LNCaP clone FGC (cell line): ENCODE measurements at regions not wholly inside any gene's neighbourhood (a gene's known extent, or its start where the extent isn't known, plus 50 kb on each side); places are given as distances from the start of the nearest gene placed in this dataset.

Experiments used
- DNase-seq: peaks from one replicate; pipeline ENCODE4 v3.0.0-alpha.2; 2011; ENCODE audit warnings: low read depth
- H3K4me3 ChIP-seq: 2 replicates; pipeline ENCODE4 v1.5.1; 2011; ENCODE audit warnings: mild to moderate bottlenecking, low read depth, low read length, control low read depth
- TF ChIP-seq, protein P1 (sequence below): IDR thresholded peaks from 2 replicates; pipeline ENCODE4 v1.5.1; 2012; ENCODE audit warnings: mild to moderate bottlenecking; ENCODE audit not compliant: control insufficient read depth, insufficient read depth; ENCODE audit errors: extremely low read depth

DNA sequence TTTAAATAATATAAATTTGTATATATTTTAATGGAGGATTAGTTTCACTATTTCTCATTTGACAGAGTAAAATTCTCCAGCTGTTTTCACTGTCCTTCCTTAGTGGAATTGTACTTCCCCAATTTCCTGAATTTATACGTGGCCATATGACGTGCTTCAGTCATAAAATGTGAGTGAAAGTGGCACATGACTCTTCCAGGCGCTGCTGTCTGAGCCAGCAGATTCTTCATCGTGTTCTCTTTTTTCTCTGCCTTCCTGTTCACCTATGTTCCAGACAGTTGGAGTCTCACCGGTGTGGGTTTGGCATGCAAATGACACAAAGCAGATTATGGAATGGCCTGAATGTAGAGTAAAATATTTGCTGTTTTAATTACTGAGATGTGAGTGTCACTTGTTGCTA is 684.1 kb downstream of the SEMA5A start:
- DNase-seq: no peak
- H3K4me3 ChIP-seq: no peak overlapping the region
- TF ChIP-seq, protein P1, sequence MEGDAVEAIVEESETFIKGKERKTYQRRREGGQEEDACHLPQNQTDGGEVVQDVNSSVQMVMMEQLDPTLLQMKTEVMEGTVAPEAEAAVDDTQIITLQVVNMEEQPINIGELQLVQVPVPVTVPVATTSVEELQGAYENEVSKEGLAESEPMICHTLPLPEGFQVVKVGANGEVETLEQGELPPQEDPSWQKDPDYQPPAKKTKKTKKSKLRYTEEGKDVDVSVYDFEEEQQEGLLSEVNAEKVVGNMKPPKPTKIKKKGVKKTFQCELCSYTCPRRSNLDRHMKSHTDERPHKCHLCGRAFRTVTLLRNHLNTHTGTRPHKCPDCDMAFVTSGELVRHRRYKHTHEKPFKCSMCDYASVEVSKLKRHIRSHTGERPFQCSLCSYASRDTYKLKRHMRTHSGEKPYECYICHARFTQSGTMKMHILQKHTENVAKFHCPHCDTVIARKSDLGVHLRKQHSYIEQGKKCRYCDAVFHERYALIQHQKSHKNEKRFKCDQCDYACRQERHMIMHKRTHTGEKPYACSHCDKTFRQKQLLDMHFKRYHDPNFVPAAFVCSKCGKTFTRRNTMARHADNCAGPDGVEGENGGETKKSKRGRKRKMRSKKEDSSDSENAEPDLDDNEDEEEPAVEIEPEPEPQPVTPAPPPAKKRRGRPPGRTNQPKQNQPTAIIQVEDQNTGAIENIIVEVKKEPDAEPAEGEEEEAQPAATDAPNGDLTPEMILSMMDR: no peak

DNA sequence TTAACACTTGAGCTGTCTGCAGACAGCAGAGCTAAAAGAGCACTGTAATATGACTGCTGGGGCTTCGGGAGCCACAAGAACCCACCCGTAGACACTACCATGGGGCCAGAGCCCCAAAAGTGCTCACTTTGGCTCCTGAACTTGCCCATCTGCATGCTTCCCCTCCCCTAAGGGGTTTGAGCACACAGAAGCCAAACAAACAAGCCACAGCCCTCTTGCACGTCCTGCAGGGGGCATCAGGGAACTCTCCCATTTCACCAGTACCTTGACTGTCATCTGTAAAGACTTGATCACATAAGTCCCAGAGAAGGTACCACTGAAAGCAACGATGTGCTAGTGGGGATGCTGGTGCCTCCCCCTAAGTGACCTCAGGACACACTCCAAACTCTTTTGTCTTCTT is 681.8 kb downstream of the SEMA5A start:
- peak; percentile 7 for DNase-seq
- H3K4me3 ChIP-seq: no peak overlapping the region
- TF ChIP-seq, protein P1: peak; percentile 59

DNA sequence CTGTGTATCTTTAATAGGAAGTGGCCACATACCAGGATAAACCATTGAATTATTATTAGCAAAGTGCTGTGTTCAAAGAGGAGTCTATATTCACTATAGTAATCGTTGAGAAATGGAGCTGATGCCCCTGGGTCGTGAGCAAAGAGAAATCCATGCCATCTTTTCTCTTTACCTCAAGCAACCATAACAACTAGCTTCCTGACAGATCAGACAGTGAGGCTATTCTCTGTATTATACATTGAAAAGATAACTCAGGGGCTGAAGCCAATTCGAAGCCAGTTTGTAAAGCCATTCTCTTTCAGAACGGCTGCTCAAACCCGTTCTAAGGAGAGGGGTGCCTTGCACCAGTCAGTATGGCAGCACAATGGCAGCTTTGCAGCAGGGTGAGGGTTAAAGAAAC is 680.6 kb downstream of the SEMA5A start:
- DNase-seq: no peak
- no peak overlapping the region for H3K4me3 ChIP-seq
- TF ChIP-seq, protein P1: no peak

DNA sequence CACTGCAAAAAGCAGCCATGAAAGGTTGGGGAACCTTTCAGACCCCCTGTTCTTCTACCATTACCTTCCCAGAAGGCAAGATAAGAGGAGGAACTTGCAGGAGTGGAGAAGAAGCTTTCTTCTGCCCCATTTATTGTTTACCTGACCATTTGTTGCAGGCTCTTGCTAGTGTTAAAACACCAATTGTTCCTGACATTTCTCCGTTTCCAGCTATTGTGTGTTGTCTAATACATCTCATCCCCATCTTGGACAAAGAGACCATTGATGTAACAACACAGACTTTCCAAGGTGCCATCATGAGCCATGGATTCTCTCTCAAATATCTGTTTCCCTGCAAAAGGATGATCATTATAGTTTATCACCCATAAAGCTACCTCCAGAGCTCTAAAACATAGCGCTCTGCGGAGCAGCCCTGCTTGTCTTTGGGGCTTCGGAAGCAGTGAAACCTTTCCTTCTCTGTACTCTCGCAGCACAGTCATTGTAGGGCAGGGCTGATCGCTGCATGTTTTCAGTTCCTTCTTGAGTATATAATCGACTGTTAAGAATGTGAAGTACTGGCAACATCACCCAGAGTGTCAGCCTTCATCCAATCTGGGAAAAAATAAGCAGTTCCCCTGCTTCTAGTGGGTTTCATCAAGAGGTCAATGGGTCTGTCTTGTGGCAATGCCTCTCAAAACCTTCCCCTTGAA is 680.0 kb downstream of the SEMA5A start:
- no peak overlapping the region for H3K4me3 ChIP-seq
- TF ChIP-seq, protein P1: no peak
- no peak for DNase-seq

DNA sequence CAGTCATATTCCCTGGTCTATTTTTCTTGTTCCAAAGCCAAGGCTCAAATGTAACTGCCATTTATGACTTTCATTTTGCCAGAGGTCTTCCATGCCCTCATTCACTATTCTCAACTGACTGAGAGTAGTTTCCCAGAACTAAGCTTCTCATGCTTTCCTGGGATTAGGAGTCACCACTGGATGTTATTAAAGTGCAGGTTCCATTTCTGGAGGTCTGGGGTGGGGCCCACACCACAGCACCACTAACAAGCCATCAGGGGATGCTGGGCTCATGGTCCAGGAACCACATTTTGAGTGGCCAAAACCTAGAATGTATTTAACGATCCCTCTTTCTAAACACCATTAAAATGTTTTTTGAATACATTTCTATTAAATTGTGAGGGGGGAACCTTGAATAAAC is 677.6 kb downstream of the SEMA5A start:
- DNase-seq: no peak
- TF ChIP-seq, protein P1: no peak
- H3K4me3 ChIP-seq: no peak overlapping the region

DNA sequence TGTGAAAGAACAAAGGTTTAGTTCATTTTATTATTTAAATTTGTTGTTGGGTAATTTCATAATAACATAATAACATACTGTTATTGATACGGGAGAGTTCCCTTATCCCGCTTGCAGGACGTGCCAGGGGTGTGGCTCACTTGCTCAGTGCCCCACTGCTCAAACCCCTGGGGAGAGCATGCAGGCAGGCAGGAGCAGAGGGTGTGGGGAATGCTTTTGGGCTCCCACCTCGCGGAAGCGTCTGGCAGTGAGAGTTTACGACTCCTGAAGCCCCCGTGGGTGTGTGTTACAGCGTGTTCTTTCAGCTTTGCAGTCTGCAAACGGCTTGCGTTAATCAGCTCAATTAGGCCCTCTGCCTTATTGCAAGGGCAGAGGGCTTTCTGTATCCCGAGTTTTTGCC is 675.9 kb downstream of the SEMA5A start:
- DNase-seq: no peak
- TF ChIP-seq, protein P1: no peak
- H3K4me3 ChIP-seq: no peak overlapping the region

DNA sequence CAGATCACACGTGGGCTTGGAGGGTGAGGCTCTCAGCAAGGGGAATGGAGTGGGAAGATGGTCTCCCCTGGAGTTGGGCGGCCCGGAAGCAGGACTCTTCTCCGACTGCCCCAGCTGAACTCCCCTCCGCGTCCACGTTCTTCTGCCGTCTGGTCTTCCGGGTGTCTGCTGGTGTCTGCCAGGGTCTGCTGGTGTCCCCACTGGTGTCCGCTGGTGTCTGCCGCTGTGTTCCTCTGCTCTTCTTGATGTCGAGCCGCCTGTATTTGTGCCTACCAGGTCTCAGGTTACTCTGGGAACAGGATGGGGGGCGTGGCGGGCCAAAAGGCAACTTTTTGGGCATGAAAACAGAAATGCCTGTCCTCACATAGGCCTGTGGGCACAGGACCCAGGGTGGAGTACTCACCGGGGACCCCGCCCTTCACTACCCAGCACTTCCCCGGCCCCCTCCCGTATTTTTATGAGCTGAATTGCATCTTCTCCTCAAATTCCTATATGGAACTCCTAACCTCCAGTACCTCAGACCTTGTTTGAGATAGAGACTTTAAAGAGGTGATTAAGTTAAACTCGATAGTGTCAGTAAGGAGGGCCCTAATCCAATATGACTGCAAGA is 675.4 kb downstream of the SEMA5A start:
- TF ChIP-seq, protein P1: no peak

More for the DNA sequence above, 675.4 kb downstream of the SEMA5A start:
- H3K4me3 ChIP-seq: no peak overlapping the region
- DNase-seq: no peak
